DOHH2 (cell line): ENCODE measurements at regions not wholly inside any gene's neighbourhood (a gene's known extent, or its start where the extent isn't known, plus 50 kb on each side); places are given as distances from the start of the nearest gene placed in this dataset.

Experiments
- H3F3A ChIP-seq: fragments of 200-600 bp; sonication (generic), shearing (Covaris generic); 2 replicates; pipeline ENCODE4 v1.6.0; 2016; ENCODE audit warnings: antibody characterized with exemption, mild to moderate bottlenecking; ENCODE audit not compliant: control insufficient read depth, insufficient read depth
- H3K27ac ChIP-seq: fragments of 200-600 bp; sonication (generic); 2 replicates; pipeline ENCODE4 v1.5.1; 2014; ENCODE audit warnings: low read depth, mild to moderate bottlenecking, low read length, moderate library complexity
- H3K27me3 ChIP-seq: fragments of 200-600 bp; sonication (generic); 2 replicates; pipeline ENCODE4 v1.6.1; 2014; ENCODE audit warnings: mild to moderate bottlenecking, low read length, mixed read lengths; ENCODE audit not compliant: control insufficient read depth
- H3K36me3 ChIP-seq: fragments of 200-600 bp; sonication (generic); 2 replicates; pipeline ENCODE4 v1.6.1; 2014; ENCODE audit warnings: mild to moderate bottlenecking, low read length, moderate library complexity, mixed read lengths; ENCODE audit not compliant: control insufficient read depth
- H3K4me1 ChIP-seq: fragments of 200-600 bp; sonication (generic); 2 replicates; pipeline ENCODE4 v1.6.1; 2014; ENCODE audit warnings: mild to moderate bottlenecking, low read length, mixed read lengths; ENCODE audit not compliant: control insufficient read depth
- H3K4me2 ChIP-seq: fragments of 200-600 bp; sonication (generic); 2 replicates; pipeline ENCODE4 v1.6.0; 2014; ENCODE audit warnings: mild to moderate bottlenecking, low read length, moderate library complexity
- H3K4me3 ChIP-seq: fragments of 200-600 bp; sonication (generic); 2 replicates; pipeline ENCODE4 v1.5.1; 2014; ENCODE audit warnings: mild to moderate bottlenecking, low read length, mixed read lengths
- H3K79me2 ChIP-seq: fragments of 200-600 bp; sonication (generic); 2 replicates; pipeline ENCODE4 v1.6.1; 2014; ENCODE audit warnings: mild to moderate bottlenecking, low read length, mixed read lengths; ENCODE audit not compliant: control insufficient read depth
- H3K9me2 ChIP-seq: fragments of 200-600 bp; sonication (generic); replicated peaks from 2 replicates; pipeline ENCODE4 v1.6.1; 2014; ENCODE audit warnings: mild to moderate bottlenecking, low read length, mixed read lengths; ENCODE audit not compliant: control insufficient read depth
- H3K9me3 ChIP-seq: fragments of 200-600 bp; sonication (generic); 2 replicates; pipeline ENCODE4 v1.6.1; 2014; ENCODE audit warnings: antibody characterized with exemption, low read length, mixed read lengths; ENCODE audit not compliant: control insufficient read depth, insufficient read depth
- H4K20me1 ChIP-seq: fragments of 200-600 bp; sonication (generic); 2 replicates; pipeline ENCODE4 v1.6.0; 2014; ENCODE audit warnings: low read depth, mild to moderate bottlenecking, antibody characterized with exemption, low read length, moderate library complexity; ENCODE audit not compliant: control insufficient read depth, insufficient read depth
- CTCF ChIP-seq: fragments of 200-600 bp; sonication (generic); IDR thresholded peaks from one replicate; pipeline ENCODE4 v1.5.1; 2014; ENCODE audit warnings: antibody characterized with exemption, mild to moderate bottlenecking, low read depth, low read length; ENCODE audit not compliant: poor library complexity, severe bottlenecking
- EZH2phosphoT487 ChIP-seq: fragments of 200-600 bp; sonication (generic); IDR thresholded peaks from 2 replicates; pipeline ENCODE4 v1.6.1; 2017; ENCODE audit warnings: borderline replicate concordance, mild to moderate bottlenecking, antibody characterized with exemption, low read length, moderate library complexity, mixed read lengths

GRCh38 chr4:53801373-53801772 is 210.1 kb upstream of the LNX1 start:
- Histone ChIP-seq H3K27ac (no peak overlapping the region), H3K4me1 (0 out of 2 replicates have a peak, but pooled peaks cover 3% of the 10 kb centered on the region), H4K20me1 (no peaks in the 10 kb centered on the region), H3K4me2 (no peak overlapping the region), H3K27me3 (no peaks in the 10 kb centered on the region), H3K36me3 (no peaks in the 10 kb centered on the region), H3K4me3 (no peak overlapping the region), H3K9me2 (no peaks in the 10 kb centered on the region), H3K79me2 (no peaks in the 10 kb centered on the region), H3K9me3 (no peaks in the 10 kb centered on the region), H3F3A (no peaks in the 10 kb centered on the region)
- no peak for TF ChIP-seq CTCF
- TF ChIP-seq EZH2phosphoT487, result no peak

GRCh38 chr4:53800741-53801140 is 209.5 kb upstream of the LNX1 start:
- TF ChIP-seq EZH2phosphoT487 (no peak), CTCF (no peak)

GRCh38 chr4:53793096-53793495 is 201.8 kb upstream of the LNX1 start:
- no peaks in the 10 kb centered on the region for H3K79me2 ChIP-seq
- H3K9me3 ChIP-seq, result no peaks in the 10 kb centered on the region
- no peaks in the 10 kb centered on the region for H3K27me3 ChIP-seq
- H3F3A ChIP-seq, result no peaks in the 10 kb centered on the region
- H3K36me3 ChIP-seq, result no peaks in the 10 kb centered on the region
- H3K4me2 ChIP-seq, result no peak overlapping the region
- TF ChIP-seq CTCF (no peak), EZH2phosphoT487 (no peak)
- no peak overlapping the region for H3K4me3 ChIP-seq
- H3K27ac ChIP-seq, result no peak overlapping the region
- no peaks in the 10 kb centered on the region for H4K20me1 ChIP-seq
- no peaks in the 10 kb centered on the region for H3K4me1 ChIP-seq
- no peaks in the 10 kb centered on the region for H3K9me2 ChIP-seq

More at GRCh38 chr4:53800741-53801140, 209.5 kb upstream of the LNX1 start:
- H3K4me3 ChIP-seq, result no peak overlapping the region
- H3K9me3 ChIP-seq, result no peaks in the 10 kb centered on the region
- H4K20me1 ChIP-seq, result no peaks in the 10 kb centered on the region
- no peaks in the 10 kb centered on the region for H3K79me2 ChIP-seq
- 0 out of 2 replicates have a peak, but pooled peaks cover 3% of the 10 kb centered on the region for H3K4me1 ChIP-seq
- no peak overlapping the region for H3K27ac ChIP-seq
- no peaks in the 10 kb centered on the region for H3K27me3 ChIP-seq
- no peaks in the 10 kb centered on the region for H3K9me2 ChIP-seq
- no peak overlapping the region for H3K4me2 ChIP-seq
- H3F3A ChIP-seq, result no peaks in the 10 kb centered on the region
- H3K36me3 ChIP-seq, result no peaks in the 10 kb centered on the region
